Astrocyte (in vitro differentiated cells and primary cell): ENCODE measurements at regions not wholly inside any gene's neighbourhood (a gene's known extent, or its start where the extent isn't known, plus 50 kb on each side); places are given as distances from the start of the nearest gene placed in this dataset.

Source experiments
- CTCF ChIP-seq: IDR thresholded peaks from 2 replicates; pipeline ENCODE4 v1.5.1; 2011; ENCODE audit warnings: low read depth, mild to moderate bottlenecking, inconsistent platforms, low read length, moderate library complexity; ENCODE audit not compliant: insufficient read depth
- EZH2 ChIP-seq: IDR thresholded peaks from 2 replicates; pipeline ENCODE4 v1.6.1; 2012; ENCODE audit warnings: mild to moderate bottlenecking, low read length, inconsistent platforms; ENCODE audit not compliant: insufficient read depth

GRCh38 chr17:33469421-33469820 lies 176.3 kb upstream of the ASIC2 start:
- TF ChIP-seq EZH2 (no peak), CTCF (no peak)
